Mesothelial cell of epicardium (in vitro differentiated cells): ENCODE measurements at regions not wholly inside any gene's neighbourhood (a gene's known extent, or its start where the extent isn't known, plus 50 kb on each side); places are given as distances from the start of the nearest gene placed in this dataset.

Experiments used
- DNase-seq, 2 experiments: peaks; one replicate each; pipeline ENCODE4 v3.0.0; 2021; ENCODE audit warnings: low spot score in 2 of 2; ENCODE audit not compliant: unreplicated experiment in 2 of 2
- H3K27ac Mint-ChIP-seq: 2 replicates; pipeline ENCODE4 v1.8.0; 2021; ENCODE audit warnings: mixed read lengths
- H3K27me3 Mint-ChIP-seq: 2 replicates; pipeline ENCODE4 v1.8.0; 2021; ENCODE audit warnings: low read depth, mixed read lengths
- H3K36me3 Mint-ChIP-seq: 2 replicates; pipeline ENCODE4 v1.8.0; 2021; ENCODE audit warnings: mixed read lengths
- H3K4me1 Mint-ChIP-seq: 2 replicates; pipeline ENCODE4 v1.8.0; 2021; ENCODE audit warnings: mixed read lengths
- H3K4me3 Mint-ChIP-seq: 2 replicates; pipeline ENCODE4 v1.8.0; 2021; ENCODE audit warnings: mild to moderate bottlenecking, moderate library complexity, mixed read lengths
- H3K9me3 Mint-ChIP-seq: 2 replicates; pipeline ENCODE4 v1.8.0; 2021; ENCODE audit warnings: mixed read lengths
- TF ChIP-seq, protein P1 (sequence below): fragments of 200-600 bp; sonication (generic); IDR thresholded peaks from one replicate; pipeline ENCODE4 v1.5.0; 2021; ENCODE audit warnings: antibody characterized with exemption; ENCODE audit not compliant: unreplicated experiment

DNA sequence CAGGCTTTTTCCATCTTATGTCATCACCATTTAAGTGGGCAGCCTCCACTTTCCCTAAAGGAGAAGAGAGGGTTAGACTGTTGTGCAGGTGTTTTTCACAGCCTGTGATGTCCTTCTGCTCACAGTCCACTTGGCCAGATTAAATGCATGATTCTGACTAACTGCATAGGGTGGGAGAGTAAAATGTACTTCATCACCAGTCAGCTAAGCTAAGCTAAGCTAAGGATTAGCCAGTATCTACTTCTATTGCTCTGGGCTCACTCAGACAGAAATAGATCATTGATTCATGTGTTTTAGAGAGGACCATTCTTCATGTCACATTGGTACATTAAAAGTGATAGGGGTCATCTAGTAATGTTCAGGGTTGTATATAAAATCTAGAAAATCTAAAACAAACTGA, 1013.1 kb downstream of the NTRK3 start:
- peaks cover 44% of the 10 kb centered on the region for H3K4me1 Mint-ChIP-seq
- H3K9me3 Mint-ChIP-seq: no peaks in the 10 kb centered on the region
- peaks cover 15% of the 10 kb centered on the region for H3K27me3 Mint-ChIP-seq

DNA sequence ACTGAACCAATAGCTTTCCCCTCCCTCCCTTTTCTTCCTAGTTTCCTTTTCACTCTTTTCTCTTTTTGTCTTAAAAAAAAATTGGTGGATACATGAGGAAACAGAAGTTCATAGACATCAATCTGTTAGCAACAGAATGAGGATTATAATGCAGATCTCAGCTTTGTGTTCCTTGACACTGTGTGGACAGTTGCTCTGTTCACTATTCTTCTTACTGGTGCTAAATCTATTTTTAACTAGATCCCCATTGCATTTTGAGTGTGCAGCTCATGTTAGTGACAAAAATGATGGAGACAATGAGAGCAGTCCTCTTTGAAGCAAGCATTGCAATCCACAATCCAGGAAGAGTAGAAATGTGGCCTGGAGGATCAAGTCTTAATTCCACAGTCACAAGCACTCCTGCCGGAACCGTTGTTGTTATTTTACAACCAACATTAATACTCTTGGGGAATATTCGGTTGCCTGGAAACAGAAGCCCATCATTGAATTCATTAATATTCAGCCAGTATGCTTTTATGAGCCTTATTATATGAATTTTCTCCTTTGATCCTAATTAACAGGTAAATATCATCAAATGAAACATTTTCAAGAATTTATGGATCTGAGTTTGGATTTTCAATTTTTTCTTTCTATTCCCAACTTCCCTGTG, 1016.8 kb downstream of the NTRK3 start:
- no peak for DNase-seq
- Mint-ChIP-seq H3K9me3 (no peaks in the 10 kb centered on the region), H3K27ac (no peak overlapping the region), H3K4me3 (no peak overlapping the region), H3K27me3 (peaks cover 11% of the 10 kb centered on the region), H3K36me3 (no peaks in the 10 kb centered on the region), H3K4me1 (peaks cover 24% of the 10 kb centered on the region)
- TF ChIP-seq, protein P1, sequence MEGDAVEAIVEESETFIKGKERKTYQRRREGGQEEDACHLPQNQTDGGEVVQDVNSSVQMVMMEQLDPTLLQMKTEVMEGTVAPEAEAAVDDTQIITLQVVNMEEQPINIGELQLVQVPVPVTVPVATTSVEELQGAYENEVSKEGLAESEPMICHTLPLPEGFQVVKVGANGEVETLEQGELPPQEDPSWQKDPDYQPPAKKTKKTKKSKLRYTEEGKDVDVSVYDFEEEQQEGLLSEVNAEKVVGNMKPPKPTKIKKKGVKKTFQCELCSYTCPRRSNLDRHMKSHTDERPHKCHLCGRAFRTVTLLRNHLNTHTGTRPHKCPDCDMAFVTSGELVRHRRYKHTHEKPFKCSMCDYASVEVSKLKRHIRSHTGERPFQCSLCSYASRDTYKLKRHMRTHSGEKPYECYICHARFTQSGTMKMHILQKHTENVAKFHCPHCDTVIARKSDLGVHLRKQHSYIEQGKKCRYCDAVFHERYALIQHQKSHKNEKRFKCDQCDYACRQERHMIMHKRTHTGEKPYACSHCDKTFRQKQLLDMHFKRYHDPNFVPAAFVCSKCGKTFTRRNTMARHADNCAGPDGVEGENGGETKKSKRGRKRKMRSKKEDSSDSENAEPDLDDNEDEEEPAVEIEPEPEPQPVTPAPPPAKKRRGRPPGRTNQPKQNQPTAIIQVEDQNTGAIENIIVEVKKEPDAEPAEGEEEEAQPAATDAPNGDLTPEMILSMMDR: no peak

More for the DNA sequence above, 1013.1 kb downstream of the NTRK3 start:
- Mint-ChIP-seq H3K36me3 (no peaks in the 10 kb centered on the region), H3K27ac (no peak overlapping the region), H3K4me3 (no peak overlapping the region)
- DNase-seq: no peak
- TF ChIP-seq, protein P1: no peak

DNA sequence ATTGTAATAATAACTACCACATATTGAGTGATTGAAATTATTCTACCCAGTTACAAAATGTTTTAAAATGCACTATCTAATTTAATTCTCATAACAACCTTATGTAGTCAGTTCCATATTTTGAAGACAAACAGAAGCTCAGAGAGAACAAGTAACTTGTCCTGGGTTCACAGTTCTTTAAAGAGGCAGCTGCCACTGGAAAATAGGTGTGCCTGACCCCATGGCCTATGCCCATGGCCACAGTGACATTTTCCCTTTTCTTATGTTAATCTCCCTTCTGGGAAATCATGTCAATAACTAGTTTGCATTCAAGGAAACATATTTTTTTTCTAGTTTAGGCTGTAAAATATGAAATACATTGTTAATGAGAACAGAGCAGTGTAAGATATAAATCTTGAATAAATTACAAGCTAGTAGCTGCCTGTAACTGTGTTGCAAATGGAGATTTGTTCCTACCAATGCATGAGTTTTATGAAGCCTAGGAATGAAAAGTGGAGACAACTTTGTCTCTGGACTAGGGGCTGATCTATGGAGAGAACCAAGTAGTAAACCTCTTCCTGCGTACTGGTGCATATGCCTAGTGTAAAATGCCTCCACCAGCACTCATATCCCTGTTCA, 1018.0 kb downstream of the NTRK3 start:
- H3K4me1 Mint-ChIP-seq: peaks cover 14% of the 10 kb centered on the region
- H3K9me3 Mint-ChIP-seq: peaks cover 11% of the 10 kb centered on the region
- H3K27ac Mint-ChIP-seq: no peak overlapping the region
- H3K4me3 Mint-ChIP-seq: no peak overlapping the region
- no peak for DNase-seq
- TF ChIP-seq, protein P1: no peak
- no peaks in the 10 kb centered on the region for H3K36me3 Mint-ChIP-seq
- peaks cover 13% of the 10 kb centered on the region for H3K27me3 Mint-ChIP-seq

DNA sequence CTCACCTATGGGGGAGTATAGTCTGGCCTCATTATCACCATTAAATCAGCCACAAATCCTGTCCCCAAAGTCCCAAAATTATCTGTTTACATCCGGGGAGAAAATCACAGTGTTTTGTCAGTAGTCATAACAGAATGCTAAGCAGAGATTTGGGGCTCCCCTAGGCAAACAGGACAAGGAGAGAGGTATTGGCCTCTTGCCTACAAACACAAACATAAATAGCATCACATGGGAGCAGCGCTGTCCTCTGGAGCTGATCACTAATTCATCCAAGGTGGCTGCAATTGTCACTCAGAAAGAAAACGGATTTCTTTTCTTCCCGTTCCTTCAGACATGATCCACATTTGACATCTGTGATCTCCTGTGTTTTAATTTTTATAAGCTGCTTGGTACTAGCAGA, 1028.1 kb downstream of the NTRK3 start:
- DNase-seq: no peak
- Mint-ChIP-seq H3K27ac (no peak overlapping the region), H3K27me3 (no peaks in the 10 kb centered on the region), H3K4me1 (peaks cover 4% of the 10 kb centered on the region), H3K9me3 (peaks cover 11% of the 10 kb centered on the region), H3K4me3 (no peak overlapping the region), H3K36me3 (no peaks in the 10 kb centered on the region)
- TF ChIP-seq, protein P1: no peak

DNA sequence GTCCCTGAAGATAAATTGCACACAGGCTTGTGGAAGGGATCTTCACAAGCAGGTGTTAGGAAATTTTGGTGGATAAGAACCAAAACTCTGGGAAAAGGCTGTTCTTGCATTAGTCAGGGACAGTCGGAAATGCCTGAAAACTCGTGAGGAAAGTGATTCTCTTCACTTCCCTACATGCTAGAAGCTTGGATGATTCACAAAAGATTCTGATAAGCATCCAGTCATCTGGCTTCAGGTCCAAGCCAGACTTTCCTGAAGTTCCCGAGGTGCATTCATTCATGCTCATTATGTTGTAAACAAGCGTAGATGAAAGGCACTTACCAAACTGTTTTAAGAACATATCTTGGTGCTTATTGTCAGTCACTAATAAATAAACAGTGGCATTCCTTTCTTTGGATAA, 1028.7 kb downstream of the NTRK3 start:
- no peaks in the 10 kb centered on the region for H3K27me3 Mint-ChIP-seq
- no peak overlapping the region for H3K4me3 Mint-ChIP-seq
- DNase-seq: no peak
- no peaks in the 10 kb centered on the region for H3K36me3 Mint-ChIP-seq
- H3K9me3 Mint-ChIP-seq: peaks cover 9% of the 10 kb centered on the region
- TF ChIP-seq, protein P1: no peak
- peaks cover 4% of the 10 kb centered on the region for H3K4me1 Mint-ChIP-seq
- H3K27ac Mint-ChIP-seq: no peak overlapping the region
